HFFc6 (cell line): ENCODE measurements at regions not wholly inside any gene's neighbourhood (a gene's known extent, or its start where the extent isn't known, plus 50 kb on each side); places are given as distances from the start of the nearest gene placed in this dataset.

Experiments
- DNase-seq: peaks from one replicate; pipeline ENCODE4 v3.0.0-alpha.2; 2018
- H3K27ac Mint-ChIP-seq: 2 replicates; pipeline ENCODE4 v1.8.0; 2020; ENCODE audit warnings: mild to moderate bottlenecking, mixed read lengths
- H3K27me3 Mint-ChIP-seq: 2 replicates; pipeline ENCODE4 v1.8.0; 2021; ENCODE audit warnings: mild to moderate bottlenecking, moderate library complexity, mixed read lengths; ENCODE audit not compliant: insufficient read depth
- H3K36me3 Mint-ChIP-seq: 2 replicates; pipeline ENCODE4 v1.8.0; 2021; ENCODE audit warnings: low read depth, mixed read lengths
- H3K4me1 Mint-ChIP-seq: 2 replicates; pipeline ENCODE4 v1.8.0; 2020; ENCODE audit warnings: low read depth, mixed read lengths
- H3K4me3 Mint-ChIP-seq: 2 replicates; pipeline ENCODE4 v1.8.0; 2020; ENCODE audit warnings: mild to moderate bottlenecking, moderate library complexity, mixed read lengths
- H3K9me3 Mint-ChIP-seq: 2 replicates; pipeline ENCODE4 v1.8.0; 2020; ENCODE audit warnings: mild to moderate bottlenecking, mixed read lengths
- CTCF ChIP-seq: fragments of 200-600 bp; sonication (generic); IDR thresholded peaks from 2 replicates; pipeline ENCODE4 v1.5.0; 2021; ENCODE audit warnings: antibody characterized with exemption, mild to moderate bottlenecking

- Mint-ChIP-seq H3K9me3 (no peaks in the 10 kb centered on the region; the same call in 1 of the 2 replicates), H3K4me1 (no peaks in the 10 kb centered on the region), H3K27ac (no peak overlapping the region), H3K4me3 (no peak overlapping the region), H3K36me3 (no peaks in the 10 kb centered on the region), H3K27me3 (no peaks in the 10 kb centered on the region; the same call in 1 of the 2 replicates)
- no peak for TF ChIP-seq CTCF
- DNase-seq: no peak
Measured at GRCh38 chr12:41923351-41923750, 221.3 kb downstream of the GXYLT1 start.

- Mint-ChIP-seq H3K4me1 (no peaks in the 10 kb centered on the region), H3K27ac (no peak overlapping the region), H3K4me3 (no peak overlapping the region), H3K9me3 (no peaks in the 10 kb centered on the region; the same call in 1 of the 2 replicates), H3K27me3 (no peaks in the 10 kb centered on the region), H3K36me3 (no peaks in the 10 kb centered on the region)
- DNase-seq: no peak
- no peak for TF ChIP-seq CTCF
Measured at GRCh38 chr12:41920355-41920754, 224.3 kb downstream of the GXYLT1 start.

- Mint-ChIP-seq H3K36me3 (no peaks in the 10 kb centered on the region), H3K27me3 (no peaks in the 10 kb centered on the region), H3K27ac (no peak overlapping the region), H3K9me3 (no peaks in the 10 kb centered on the region; the same call in 1 of the 2 replicates), H3K4me1 (no peaks in the 10 kb centered on the region), H3K4me3 (no peak overlapping the region)
- TF ChIP-seq CTCF: no peak
- no peak for DNase-seq
Measured at GRCh38 chr12:41919526-41920261, 225.0 kb downstream of the GXYLT1 start.

- DNase-seq: no peak
- H3K4me1 Mint-ChIP-seq: no peaks in the 10 kb centered on the region
- no peaks in the 10 kb centered on the region for H3K27me3 Mint-ChIP-seq
- no peaks in the 10 kb centered on the region; the same call in 1 of the 2 replicates for H3K9me3 Mint-ChIP-seq
- H3K27ac Mint-ChIP-seq: no peak overlapping the region
- no peaks in the 10 kb centered on the region for H3K36me3 Mint-ChIP-seq
- no peak overlapping the region for H3K4me3 Mint-ChIP-seq
- TF ChIP-seq CTCF: no peak
Measured at GRCh38 chr12:41919048-41919447, 225.6 kb downstream of the GXYLT1 start.

GRCh38 chr12:41917938-41918341 lies 226.7 kb downstream of the GXYLT1 start:
- Mint-ChIP-seq H3K36me3 (no peaks in the 10 kb centered on the region), H3K4me3 (no peak overlapping the region), H3K4me1 (no peaks in the 10 kb centered on the region), H3K27me3 (no peaks in the 10 kb centered on the region), H3K9me3 (no peaks in the 10 kb centered on the region; the same call in 1 of the 2 replicates), H3K27ac (no peak overlapping the region)
- TF ChIP-seq CTCF: no peak
- DNase-seq: no peak
